ENCODE measurements at regions not wholly inside any gene's neighbourhood (a gene's known extent, or its start where the extent isn't known, plus 50 kb on each side); places are given as distances from the start of the nearest gene placed in this dataset.
A peak's percentile ranks its signal among the peaks of the same experiment; 100 is the strongest.

- TF ChIP-seq ZBTB11 (tag by site-specific recombination; conservative IDR thresholded peaks at IDR 0.05; ENCODE audit: low read depth) = no peak
- TF ChIP-seq BCL11B (tag by site-specific recombination; IDR thresholded peaks at IDR 0.05; ENCODE audit: low read depth) = no peak
- no peak for TF ChIP-seq ZNF555 (tag by site-specific recombination; conservative IDR thresholded peaks at IDR 0.05)
- no peak for TF ChIP-seq PRDM4 (tag by site-specific recombination; IDR thresholded peaks at IDR 0.05)
- no peak for TF ChIP-seq ZNF654 (tag by site-specific recombination; IDR thresholded peaks at IDR 0.05; ENCODE audit: low read depth)
- TF ChIP-seq ZNF621 (tag by site-specific recombination; IDR thresholded peaks at IDR 0.05) = no peak
- no peak for TF ChIP-seq MYNN (tag by site-specific recombination; IDR thresholded peaks at IDR 0.05; ENCODE audit: borderline replicate concordance)
These were observed 145.8 kb downstream of the TRIB2 start (continued) for GRCh38 chr2:12862541-12862940.

- no peak for TF ChIP-seq HIC1 (tag by site-specific recombination; IDR thresholded peaks at IDR 0.05)
- no peak for TF ChIP-seq KLF10 (tag by site-specific recombination; IDR thresholded peaks at IDR 0.05)
- peak; percentile 63 for TF ChIP-seq SETDB1 (IDR thresholded peaks at IDR 0.05; ENCODE audit: insufficient read length, low read length)
- TF ChIP-seq ZIC2 (tag by site-specific recombination; IDR thresholded peaks at IDR 0.05) = no peak
- TF ChIP-seq SCRT2 (tag by site-specific recombination; IDR thresholded peaks at IDR 0.05) = peak; percentile 76
- TF ChIP-seq ZFP69B (tag by site-specific recombination; IDR thresholded peaks at IDR 0.05) = no peak
- TF ChIP-seq ZNF19 (tag by site-specific recombination; IDR thresholded peaks at IDR 0.05; ENCODE audit: low read depth) = no peak
- no peak for TF ChIP-seq ZNF10 (tag by site-specific recombination; IDR thresholded peaks at IDR 0.05)
- no peak for TF ChIP-seq ZBTB21 (tag by site-specific recombination; IDR thresholded peaks at IDR 0.05)
- no peak for TF ChIP-seq BCL11A (tag by site-specific recombination; IDR thresholded peaks at IDR 0.05; ENCODE audit: low read depth)
- TF ChIP-seq TCF7L2 (IDR thresholded peaks at IDR 0.05; ENCODE audit: borderline replicate concordance, low read depth, low read length) = no peak
- TF ChIP-seq KLF1 (tag by site-specific recombination; IDR thresholded peaks at IDR 0.05) = no peak
- TF ChIP-seq YY2 (tag by site-specific recombination; IDR thresholded peaks at IDR 0.05) = no peak
- POLR2A ChIA-PET = no interaction called here
- Histone ChIP-seq H3K36me3 (ENCODE audit: control insufficient read depth in 2 of 2, insufficient read depth in 1 of 2, low read length in 2 of 2) (no peaks in the 10 kb centered on the region), H3K27ac (ENCODE audit: extremely low read depth, low read depth, low read length) (no peak overlapping the region), H3K4me1 (ENCODE audit: control insufficient read depth, insufficient read depth, low read length) (no peaks in the 10 kb centered on the region), H3K9me3 (ENCODE audit: control insufficient read depth, insufficient read depth, low read depth, low read length) (no peaks in the 10 kb centered on the region), H3K4me3 (ENCODE audit: low read depth, low read length) (no peak overlapping the region)
- CTCF ChIA-PET = no interaction called here
These were observed 147.2 kb downstream of the TRIB2 start for GRCh38 chr2:12863937-12864336.
